Suprapubic skin (tissue), 4 donors: ENCODE measurements at regions not wholly inside any gene's neighbourhood (a gene's known extent, or its start where the extent isn't known, plus 50 kb on each side); places are given as distances from the start of the nearest gene placed in this dataset.

Experiments used
- DNase-seq, 2 donors: peaks; one replicate each; pipeline ENCODE4 v3.0.0-alpha.2; 2019; ENCODE audit warnings: low spot score in 2 of 2
- H3K27ac ChIP-seq: fragments of 200-600 bp; sonication (generic); one replicate; pipeline ENCODE4 v1.5.1; 2019
- H3K27me3 ChIP-seq: fragments of 200-600 bp; sonication (generic); one replicate; pipeline ENCODE4 v1.5.1; 2019
- H3K36me3 ChIP-seq: fragments of 200-600 bp; sonication (generic); one replicate; pipeline ENCODE4 v1.5.1; 2019
- H3K4me1 ChIP-seq: fragments of 200-600 bp; sonication (generic); one replicate; pipeline ENCODE4 v1.5.1; 2019
- H3K4me3 ChIP-seq: fragments of 200-600 bp; sonication (generic); one replicate; pipeline ENCODE4 v1.5.1; 2019; ENCODE audit warnings: mild to moderate bottlenecking
- H3K9me3 ChIP-seq: fragments of 200-600 bp; sonication (generic); one replicate; pipeline ENCODE4 v1.5.1; 2019
- EP300 ChIP-seq: sonication (generic); formaldehyde crosslinking; IDR thresholded peaks from one replicate; pipeline ENCODE4 v1.6.1; 2017; ENCODE audit warnings: antibody characterized with exemption
- POLR2A ChIP-seq, 2 donors: fragments of 450-650 bp; IDR thresholded peaks; one replicate each; pipeline ENCODE4 v1.6.1; 2017; ENCODE audit warnings: antibody characterized with exemption in 2 of 2, mild to moderate bottlenecking in 2 of 2, moderate library complexity in 2 of 2
- POLR2AphosphoS5 ChIP-seq, 3 donors: sonication (generic); formaldehyde crosslinking; IDR thresholded peaks; one replicate each; pipeline ENCODE4 v1.6.1; 2017; ENCODE audit warnings: antibody characterized with exemption in 3 of 3
- WGBS: methylation state at CpG from one replicate; pipeline ENCODE4 v1.1.5; 2018; 5-methylcytosine and 5-hydroxymethylcytosine counted together
- TF ChIP-seq, protein P1 (sequence below), 2 donors: fragments of 200-600 bp in 1 of 2; fragments of 450-650 bp in 1 of 2; sonication (generic) in 1 of 2; IDR thresholded peaks; one replicate each; pipeline ENCODE4 v1.5.1; 2016 to 2019; ENCODE audit warnings: antibody characterized with exemption in 2 of 2, mild to moderate bottlenecking in 1 of 2, moderate library complexity in 1 of 2

DNA sequence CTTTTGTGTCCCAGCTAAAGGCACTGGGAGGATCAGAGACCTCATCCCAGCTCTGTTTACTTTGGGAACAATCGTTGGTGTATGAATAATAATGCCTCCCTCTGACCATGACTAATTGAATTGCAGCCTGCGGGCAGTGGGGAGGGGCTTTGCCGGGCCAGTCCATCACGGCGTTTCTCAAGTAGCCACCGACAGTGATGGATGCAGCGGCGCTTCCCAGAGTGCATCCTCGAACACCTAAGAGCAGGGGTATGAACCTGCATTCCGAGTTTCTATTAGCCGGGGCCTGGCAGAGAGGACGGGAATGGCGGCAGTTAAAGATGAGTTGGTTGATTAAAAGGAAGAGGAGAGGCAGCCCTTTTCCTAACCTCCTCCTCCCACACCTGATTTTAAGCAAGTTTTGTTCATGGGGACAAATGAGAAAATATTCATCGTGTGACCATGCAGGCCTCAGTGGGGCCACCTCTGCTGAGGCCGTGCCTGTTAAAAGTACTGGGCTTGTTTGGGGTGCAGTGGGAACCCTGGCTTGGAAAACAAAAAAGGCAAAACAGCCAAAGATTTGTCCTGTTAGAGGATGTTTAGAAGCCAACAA is 154.1 kb downstream of the FOXA2 start:
- no peak overlapping the region for H3K4me3 ChIP-seq
- peaks cover 13% of the 10 kb centered on the region for H3K27me3 ChIP-seq
- no peak overlapping the region for H3K27ac ChIP-seq
- TF ChIP-seq EP300 = no peak
- TF ChIP-seq POLR2A (IDR thresholded peaks at IDR 0.05) = no peak
- TF ChIP-seq, protein P1, sequence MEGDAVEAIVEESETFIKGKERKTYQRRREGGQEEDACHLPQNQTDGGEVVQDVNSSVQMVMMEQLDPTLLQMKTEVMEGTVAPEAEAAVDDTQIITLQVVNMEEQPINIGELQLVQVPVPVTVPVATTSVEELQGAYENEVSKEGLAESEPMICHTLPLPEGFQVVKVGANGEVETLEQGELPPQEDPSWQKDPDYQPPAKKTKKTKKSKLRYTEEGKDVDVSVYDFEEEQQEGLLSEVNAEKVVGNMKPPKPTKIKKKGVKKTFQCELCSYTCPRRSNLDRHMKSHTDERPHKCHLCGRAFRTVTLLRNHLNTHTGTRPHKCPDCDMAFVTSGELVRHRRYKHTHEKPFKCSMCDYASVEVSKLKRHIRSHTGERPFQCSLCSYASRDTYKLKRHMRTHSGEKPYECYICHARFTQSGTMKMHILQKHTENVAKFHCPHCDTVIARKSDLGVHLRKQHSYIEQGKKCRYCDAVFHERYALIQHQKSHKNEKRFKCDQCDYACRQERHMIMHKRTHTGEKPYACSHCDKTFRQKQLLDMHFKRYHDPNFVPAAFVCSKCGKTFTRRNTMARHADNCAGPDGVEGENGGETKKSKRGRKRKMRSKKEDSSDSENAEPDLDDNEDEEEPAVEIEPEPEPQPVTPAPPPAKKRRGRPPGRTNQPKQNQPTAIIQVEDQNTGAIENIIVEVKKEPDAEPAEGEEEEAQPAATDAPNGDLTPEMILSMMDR (IDR thresholded peaks at IDR 0.05) = no peak
- no peak for TF ChIP-seq POLR2AphosphoS5 (IDR thresholded peaks at IDR 0.05)
- no peaks in the 10 kb centered on the region for H3K36me3 ChIP-seq
- H3K9me3 ChIP-seq = no peaks in the 10 kb centered on the region
- DNase-seq = no peak
- no peaks in the 10 kb centered on the region for H3K4me1 ChIP-seq
- WGBS = 51% methylated on average over 15 of the region's 15 CpGs

DNA sequence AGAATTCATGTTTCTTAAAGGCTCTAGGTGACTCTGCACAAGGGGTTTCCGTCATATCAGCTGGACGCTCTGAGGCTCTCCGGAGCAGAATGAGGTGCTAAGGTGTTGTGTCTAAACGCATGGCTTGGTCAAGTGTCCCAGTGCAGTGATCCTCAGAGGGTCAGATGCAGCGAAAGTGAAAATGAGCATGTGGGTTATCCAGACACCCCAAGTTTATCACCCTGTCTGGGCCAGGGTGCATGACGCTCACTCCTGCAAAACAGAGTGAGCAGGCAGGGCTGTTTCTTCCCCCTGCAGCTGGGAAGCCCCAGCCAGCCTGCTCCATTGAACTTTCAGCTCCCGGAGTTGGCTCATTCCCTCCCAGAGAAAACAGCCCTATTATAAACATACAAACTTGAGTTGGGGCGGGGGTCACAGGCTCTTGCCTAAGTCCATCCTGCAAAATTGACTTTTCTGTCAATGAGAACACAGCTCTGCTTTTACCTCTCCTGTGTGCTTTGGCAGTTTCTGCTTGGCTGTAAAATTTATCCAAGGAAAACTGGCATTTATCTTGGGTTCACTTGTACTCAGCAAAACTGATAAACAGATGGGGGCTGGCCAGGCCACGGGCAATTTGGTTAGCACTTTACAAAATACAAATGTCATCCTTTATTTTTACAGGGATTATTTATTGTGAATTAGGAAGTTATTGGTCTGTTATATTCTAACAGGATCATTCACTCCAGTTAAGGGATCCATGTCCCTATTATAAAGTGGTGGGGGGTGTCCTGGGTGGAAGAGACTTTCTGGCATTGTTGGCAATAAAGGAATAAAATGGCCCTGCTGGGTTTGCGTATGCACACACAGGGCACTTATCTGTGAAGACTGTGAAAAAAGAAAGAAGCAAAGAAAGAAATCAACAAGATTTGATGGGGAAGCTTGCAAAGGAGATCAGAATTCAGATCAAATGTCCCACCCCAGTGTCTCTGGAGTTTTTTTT is 154.9 kb downstream of the FOXA2 start:
- Histone ChIP-seq H3K9me3 (no peaks in the 10 kb centered on the region), H3K27me3 (peaks cover 13% of the 10 kb centered on the region), H3K36me3 (no peaks in the 10 kb centered on the region), H3K4me1 (no peaks in the 10 kb centered on the region), H3K4me3 (no peak overlapping the region), H3K27ac (no peak overlapping the region)
- no peak for DNase-seq
- 79% methylated on average over 10 of the region's 10 CpGs for WGBS
- no peak for TF ChIP-seq POLR2AphosphoS5 (IDR thresholded peaks at IDR 0.05)
- TF ChIP-seq POLR2A (IDR thresholded peaks at IDR 0.05) = no peak
- no peak for TF ChIP-seq EP300
- TF ChIP-seq, protein P1 (IDR thresholded peaks at IDR 0.05) = no peak

GRCh38 chr20:22428051-22428450 is 156.3 kb downstream of the FOXA2 start:
- H3K36me3 ChIP-seq = no peaks in the 10 kb centered on the region
- no peak overlapping the region for H3K4me3 ChIP-seq
- DNase-seq = no peak
- H3K27me3 ChIP-seq = peaks cover 13% of the 10 kb centered on the region
- no peak overlapping the region for H3K27ac ChIP-seq
- TF ChIP-seq POLR2AphosphoS5 (IDR thresholded peaks at IDR 0.05) (no peak), EP300 (no peak), POLR2A (IDR thresholded peaks at IDR 0.05) (no peak)
- TF ChIP-seq, protein P1 (IDR thresholded peaks at IDR 0.05) = no peak
- H3K9me3 ChIP-seq = no peaks in the 10 kb centered on the region
- 97% methylated on average over 3 of the region's 3 CpGs for WGBS
- H3K4me1 ChIP-seq = no peaks in the 10 kb centered on the region

- DNase-seq = no peak
- H3K9me3 ChIP-seq = no peaks in the 10 kb centered on the region
- no peak overlapping the region for H3K27ac ChIP-seq
- peaks cover 13% of the 10 kb centered on the region for H3K27me3 ChIP-seq
- no peaks in the 10 kb centered on the region for H3K36me3 ChIP-seq
- WGBS = 89% methylated on average over 2 of the region's 2 CpGs
- TF ChIP-seq POLR2AphosphoS5 (IDR thresholded peaks at IDR 0.05) (no peak), POLR2A (IDR thresholded peaks at IDR 0.05) (no peak), EP300 (no peak)
- TF ChIP-seq, protein P1 (IDR thresholded peaks at IDR 0.05) = no peak
- H3K4me1 ChIP-seq = no peaks in the 10 kb centered on the region
- no peak overlapping the region for H3K4me3 ChIP-seq
These were observed 157.6 kb downstream of the FOXA2 start for GRCh38 chr20:22426772-22427171.
